Heart left ventricle (tissue), 16 donors: ENCODE measurements at regions not wholly inside any gene's neighbourhood (a gene's known extent, or its start where the extent isn't known, plus 50 kb on each side); places are given as distances from the start of the nearest gene placed in this dataset.

ENCODE experiments used
- ATAC-seq, 4 donors: fragments of 200-7000 bp; cut with Tn5 transposase; one replicate each; pipeline ENCODE4 v1.9.1; 2020 to 2022; ENCODE audit warnings: moderate library complexity in 4 of 4, mild to moderate bottlenecking in 3 of 4, moderate number of reproducible peaks in 1 of 4
- DNase-seq, 5 donors: peaks; one replicate each; pipeline ENCODE4 v3.0.0-alpha.2; 2020
- H3K27ac ChIP-seq, 12 donors: fragments of 200-600 bp; sonication (generic) in 4 of 12; one replicate each; pipeline versions ENCODE4 v1.5.0 to v1.8.0; 2016 to 2022; ENCODE audit warnings: mild to moderate bottlenecking in 2 of 12
- H3K27me3 ChIP-seq, 9 donors: fragments of 200-600 bp; sonication (generic) in 2 of 9; one replicate each; pipeline versions ENCODE4 v1.5.1 to v1.8.0; 2016 to 2022; ENCODE audit warnings: mild to moderate bottlenecking in 3 of 9
- H3K36me3 ChIP-seq, 9 donors: fragments of 200-600 bp; sonication (generic) in 2 of 9; one replicate each; pipeline versions ENCODE4 v1.5.0 to v1.8.0; 2018 to 2022; ENCODE audit warnings: mild to moderate bottlenecking in 2 of 9
- H3K4me1 ChIP-seq, 12 donors: fragments of 200-600 bp; sonication (generic) in 4 of 12; one replicate each; pipeline versions ENCODE4 v1.5.0 to v1.8.0; 2016 to 2022; ENCODE audit warnings: mild to moderate bottlenecking in 3 of 12
- H3K4me3 ChIP-seq, 12 donors: fragments of 200-600 bp; sonication (generic) in 4 of 12; one replicate each; pipeline versions ENCODE4 v1.5.0 to v1.8.0; 2017 to 2022; ENCODE audit warnings: mild to moderate bottlenecking in 9 of 12, moderate library complexity in 4 of 12
- H3K9me3 ChIP-seq, 12 donors: fragments of 200-600 bp; sonication (generic) in 4 of 12; one replicate each; pipeline versions ENCODE4 v1.5.0 to v1.8.0; 2016 to 2022; ENCODE audit warnings: mild to moderate bottlenecking in 1 of 12
- CTCF ChIP-seq, 12 donors: fragments of 200-600 bp; sonication (generic) in 4 of 12; IDR thresholded peaks; one replicate each; pipeline versions ENCODE4 v1.5.0 to v1.8.0; 2018 to 2022; ENCODE audit warnings: antibody characterized with exemption in 12 of 12, mild to moderate bottlenecking in 5 of 12
- POLR2A ChIP-seq, 2 donors: fragments of 450-650 bp; IDR thresholded peaks; one replicate each; pipeline ENCODE4 v1.6.1; 2017; ENCODE audit warnings: antibody characterized with exemption in 2 of 2, mild to moderate bottlenecking in 2 of 2, moderate library complexity in 2 of 2
- WGBS, 4 donors: extraction: QIAGEN DNeasy Blood & Tissue Kit in 2 of 4; methylation state at CpG; one replicate each; pipeline versions ENCODE4 v1.1.5 to v1.1.7; 2013 to 2018; 5-methylcytosine and 5-hydroxymethylcytosine counted together
- intact Hi-C, 10 donors: fragments of 100-400 bp; cut with DNase I; formaldehyde crosslinking; loops; one replicate each; pipeline versions ENCODE4 v1.11.1 to v1.14.2; 2022
- donor health status: ischemic (EF 13 %, LVEDD 7.1; RV severe dilation, severe dysfunction).
- donor health status: healthy with polysubstance abuse.
- donor health status: DM: no; HTN: yes; CAD: no.
- donor health status: DM: no; HTN: no; CAD: no.
- donor health status: ischemic (EF 25% LVEDD 6.9; RV normal size, moderate dysfunction).
- donor health status: ischemic (EF 25% LVEDD 5.7; RV mildly dilated, moderate dysfunction).
- donor health status: healthy.
- donor health status: DM: yes; HTN: yes; CAD: no.
- donor health status: ischemic (EF 35%, LVEDD 5.7; RV mildly dilated, moderate dysfunction).
- donor health status: nonischemic (EF 11% LVEDD 7.7; RV severe dilation, severe dysfunction).
- donor health status: DM: yes; HTN: yes; CAD: no.
- donor health status: PGD.
- donor health status: ischemic (EF 29% LVEDD 5.4; RV normal size, mild dysfunction).
- donor health status: nonischemic (EF 23%, LVEDD 6.1; RV moderate dilation, normal function).

GRCh38 chr10:113409175-113409574, 143.7 kb upstream of the HABP2 start:
- no peak for TF ChIP-seq CTCF (IDR thresholded peaks at IDR 0.05)
- TF ChIP-seq POLR2A (IDR thresholded peaks at IDR 0.05), result no peak
- Histone ChIP-seq H3K4me3 (no peak overlapping the region), H3K4me1 (no peaks in the 10 kb centered on the region), H3K36me3 (no peaks in the 10 kb centered on the region), H3K27me3 (peaks cover 0 to 5% (median 0%) of the 10 kb centered on the region in 9 donors), H3K9me3 (no peaks in the 10 kb centered on the region), H3K27ac (no peak overlapping the region)
- intact Hi-C loops, result no loop called here
- 88 to 92% (median 89%) methylated on average over 9 to 10 of the region's 10 CpGs for WGBS, 4 donors
- DNase-seq (no peak), ATAC-seq (no peak)

- WGBS, 4 donors, result 49 to 59% (median 56%) methylated on average over 2 of the region's 2 CpGs
- peaks cover 0 to 5% (median 0%) of the 10 kb centered on the region in 9 donors for H3K27me3 ChIP-seq
- no peak overlapping the region for H3K27ac ChIP-seq
- intact Hi-C loops, result no loop called here
- no peaks in the 10 kb centered on the region for H3K9me3 ChIP-seq
- no peak for DNase-seq
- TF ChIP-seq POLR2A (IDR thresholded peaks at IDR 0.05) (no peak), CTCF (IDR thresholded peaks at IDR 0.05) (no peak)
- ATAC-seq, result no peak
- H3K36me3 ChIP-seq, result no peaks in the 10 kb centered on the region
- no peaks in the 10 kb centered on the region for H3K4me1 ChIP-seq
- H3K4me3 ChIP-seq, result no peak overlapping the region
Measured at GRCh38 chr10:113410618-113411017, 142.2 kb upstream of the HABP2 start.

- Histone ChIP-seq H3K27me3 (peaks cover 0 to 5% (median 0%) of the 10 kb centered on the region in 9 donors), H3K9me3 (no peaks in the 10 kb centered on the region), H3K27ac (no peak overlapping the region), H3K36me3 (no peaks in the 10 kb centered on the region), H3K4me3 (no peak overlapping the region), H3K4me1 (no peaks in the 10 kb centered on the region)
- intact Hi-C loops, result no loop called here
- WGBS, 4 donors, result 24 to 27% (median 26%) methylated on average over 5 of the region's 5 CpGs
- no peak for TF ChIP-seq CTCF (IDR thresholded peaks at IDR 0.05)
- TF ChIP-seq POLR2A (IDR thresholded peaks at IDR 0.05), result no peak
- DNase-seq (no peak), ATAC-seq (no peak)
Measured at GRCh38 chr10:113411456-113411855, 141.4 kb upstream of the HABP2 start.

- Histone ChIP-seq H3K36me3 (no peaks in the 10 kb centered on the region), H3K27me3 (peaks cover 0 to 5% (median 0%) of the 10 kb centered on the region in 9 donors), H3K4me3 (no peak overlapping the region), H3K4me1 (no peaks in the 10 kb centered on the region), H3K9me3 (no peaks in the 10 kb centered on the region), H3K27ac (no peak overlapping the region)
- intact Hi-C loops, result no loop called here
- no peak for ATAC-seq
- 80 to 86% (median 84%) methylated on average over 3 of the region's 3 CpGs for WGBS, 4 donors
- TF ChIP-seq POLR2A (IDR thresholded peaks at IDR 0.05) (no peak), CTCF (IDR thresholded peaks at IDR 0.05) (no peak)
- DNase-seq, result no peak
Measured at GRCh38 chr10:113412161-113412560, 140.7 kb upstream of the HABP2 start.
